Fibroblast of mammary gland (primary cell): ENCODE measurements at regions not wholly inside any gene's neighbourhood (a gene's known extent, or its start where the extent isn't known, plus 50 kb on each side); places are given as distances from the start of the nearest gene placed in this dataset.

Experiments used
- DNase-seq: peaks from one replicate; pipeline ENCODE4 v3.0.0-alpha.2; 2010; ENCODE audit warnings: low read depth
- H3K4me3 ChIP-seq: 2 replicates; pipeline ENCODE4 v1.5.1; 2011; ENCODE audit warnings: low read depth, mild to moderate bottlenecking, low read length, moderate library complexity; ENCODE audit not compliant: control insufficient read depth
- CTCF ChIP-seq: conservative IDR thresholded peaks from 2 replicates; pipeline ENCODE4 v1.5.1; 2011; ENCODE audit warnings: low read depth, low read length, inconsistent platforms; ENCODE audit not compliant: control insufficient read depth, insufficient read depth

- TF ChIP-seq CTCF: no peak
- no peak overlapping the region for H3K4me3 ChIP-seq
- DNase-seq: no peak
Observed at GRCh38 chr9:116039893-116040292, 113.7 kb upstream of the PAPPA start.

DNA sequence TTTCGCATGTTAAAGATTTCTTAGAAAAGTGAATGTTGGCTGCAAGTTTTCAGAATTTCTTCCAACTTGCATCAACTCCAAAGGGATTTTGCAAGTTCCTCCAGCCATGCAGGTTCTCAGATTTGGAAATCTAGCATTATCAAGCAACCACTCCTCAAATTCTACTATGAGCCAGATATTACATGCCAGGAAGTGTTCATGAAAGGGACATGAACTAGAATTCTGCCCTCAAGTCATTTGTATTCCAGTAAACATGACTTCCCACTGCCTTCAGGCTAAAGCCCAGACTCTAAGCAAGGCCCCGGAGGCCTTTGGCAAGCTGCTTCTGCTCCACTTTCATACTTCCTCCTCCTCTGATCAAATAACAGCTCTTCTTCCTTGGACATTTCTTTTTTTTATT is 111.3 kb upstream of the PAPPA start:
- H3K4me3 ChIP-seq: no peak overlapping the region
- DNase-seq: no peak
- TF ChIP-seq CTCF: no peak

DNA sequence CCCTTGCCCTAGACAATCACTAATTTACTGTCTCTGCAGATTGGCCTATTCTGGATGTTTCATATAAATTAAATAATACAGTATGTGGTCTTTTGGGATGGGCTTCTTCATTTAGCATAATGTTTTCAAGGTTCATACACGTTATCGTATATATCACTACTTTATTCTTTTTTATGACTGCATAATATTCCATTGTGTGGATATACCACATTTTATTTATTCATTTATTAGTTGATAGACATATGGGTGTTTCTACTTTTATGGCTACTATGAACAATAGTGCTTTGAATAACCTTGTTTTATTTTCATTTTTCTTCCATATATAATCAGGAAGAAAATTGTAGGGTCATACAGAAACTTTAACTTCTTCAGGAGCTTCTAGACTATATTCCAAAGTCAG is 108.5 kb upstream of the PAPPA start:
- no peak for TF ChIP-seq CTCF
- no peak for DNase-seq
- no peak overlapping the region for H3K4me3 ChIP-seq

DNA sequence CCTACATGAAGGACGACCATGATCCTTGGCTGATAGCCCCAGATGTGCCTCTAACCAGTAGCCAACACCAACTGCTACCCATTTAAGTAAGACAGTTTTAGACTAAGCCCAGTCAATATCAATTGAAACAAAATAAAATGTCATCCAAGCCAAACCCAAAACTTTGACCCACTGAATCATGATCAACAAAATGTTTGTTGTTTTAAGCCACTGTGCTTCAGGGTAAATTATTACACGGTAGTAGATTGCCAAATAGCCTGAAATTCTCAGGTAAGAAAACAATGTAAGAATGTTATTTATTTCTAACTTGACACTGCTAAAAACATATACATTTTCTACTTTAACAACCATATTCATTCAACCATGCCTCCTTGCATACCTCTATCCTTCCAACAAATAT is 105.5 kb upstream of the PAPPA start:
- no peak for TF ChIP-seq CTCF
- DNase-seq: no peak
- H3K4me3 ChIP-seq: no peak overlapping the region

- no peak for TF ChIP-seq CTCF
- no peak for DNase-seq
Observed at GRCh38 chr9:116049456-116049855, 104.1 kb upstream of the PAPPA start.

GRCh38 chr9:116051528-116051927 is 102.1 kb upstream of the PAPPA start:
- DNase-seq: no peak
- no peak overlapping the region for H3K4me3 ChIP-seq
- no peak for TF ChIP-seq CTCF

More at GRCh38 chr9:116049456-116049855, 104.1 kb upstream of the PAPPA start:
- H3K4me3 ChIP-seq: no peak overlapping the region

GRCh38 chr9:116055536-116055935 is 98.1 kb upstream of the PAPPA start:
- no peak overlapping the region for H3K4me3 ChIP-seq
- no peak for TF ChIP-seq CTCF
- no peak for DNase-seq
